Tibial nerve (tissue), 3 donors: ENCODE measurements at regions not wholly inside any gene's neighbourhood (a gene's known extent, or its start where the extent isn't known, plus 50 kb on each side); places are given as distances from the start of the nearest gene placed in this dataset.

ENCODE experiments used
- CTCF ChIP-seq, 5 experiments: fragments of 200-600 bp in 3 of 5; fragments of 450-650 bp in 2 of 5; sonication (generic) in 3 of 5; IDR thresholded peaks; one replicate each; pipeline ENCODE4 v1.5.1; 2016 to 2019; ENCODE audit warnings: antibody characterized with exemption in 5 of 5, mild to moderate bottlenecking in 3 of 5, moderate library complexity in 2 of 5
- POLR2A ChIP-seq, 2 donors: fragments of 450-650 bp; IDR thresholded peaks; one replicate each; pipeline ENCODE4 v1.6.1; 2017; ENCODE audit warnings: antibody characterized with exemption in 2 of 2, mild to moderate bottlenecking in 2 of 2, moderate library complexity in 2 of 2

GRCh38 chr13:80010846-80011245 lies 330.1 kb downstream of the SPRY2 start:
- no peak for TF ChIP-seq CTCF (IDR thresholded peaks at IDR 0.05)
- no peak for TF ChIP-seq POLR2A (IDR thresholded peaks at IDR 0.05)
